IPS DF 19.7 (cell line): ENCODE measurements at regions not wholly inside any gene's neighbourhood (a gene's known extent, or its start where the extent isn't known, plus 50 kb on each side); places are given as distances from the start of the nearest gene placed in this dataset.

ENCODE experiments used
- DNase-seq: peaks from one replicate; pipeline ENCODE4 v3.0.0-alpha.2; 2013; ENCODE audit warnings: low read depth, low spot score

GRCh38 chr7:50209461-50210135, 94.9 kb upstream of the IKZF1 start:
- no peak for DNase-seq

GRCh38 chr7:50208378-50208982, 96.0 kb upstream of the IKZF1 start:
- DNase-seq, result no peak

GRCh38 chr7:50207686-50208255, 96.7 kb upstream of the IKZF1 start:
- DNase-seq, result no peak

GRCh38 chr7:50207251-50207564, 97.3 kb upstream of the IKZF1 start:
- no peak for DNase-seq

GRCh38 chr7:50206453-50207250, 97.9 kb upstream of the IKZF1 start:
- DNase-seq, result no peak

- no peak for DNase-seq
These were observed 99.5 kb upstream of the IKZF1 start for GRCh38 chr7:50205011-50205410.

- no peak for DNase-seq
These were observed 99.9 kb upstream of the IKZF1 start for GRCh38 chr7:50204581-50204980.

- no peak for DNase-seq
These were observed 101.0 kb upstream of the IKZF1 start for GRCh38 chr7:50203521-50203920.

- no peak for DNase-seq
These were observed 102.4 kb upstream of the IKZF1 start for GRCh38 chr7:50202052-50202555.

GRCh38 chr7:50199824-50200223, 104.7 kb upstream of the IKZF1 start:
- DNase-seq, result no peak

GRCh38 chr7:50197549-50197948, 104.5 kb upstream of the ZPBP start:
- peak; percentile 42 for DNase-seq

GRCh38 chr7:50196719-50197118, 103.7 kb upstream of the ZPBP start:
- no peak for DNase-seq

- no peak for DNase-seq
These were observed 97.7 kb upstream of the ZPBP start for GRCh38 chr7:50190776-50191175.

- DNase-seq, result no peak
These were observed 96.3 kb upstream of the ZPBP start for GRCh38 chr7:50189371-50189770.

- no peak for DNase-seq
These were observed 93.1 kb upstream of the ZPBP start for GRCh38 chr7:50185951-50186682.

GRCh38 chr7:50185208-50185607, 92.2 kb upstream of the ZPBP start:
- DNase-seq, result no peak

- no peak for DNase-seq
These were observed 91.4 kb upstream of the ZPBP start for GRCh38 chr7:50184271-50184990.

GRCh38 chr7:50182759-50183158, 89.7 kb upstream of the ZPBP start:
- DNase-seq, result no peak

- DNase-seq, result no peak
These were observed 88.0 kb upstream of the ZPBP start for GRCh38 chr7:50181081-50181480.

- no peak for DNase-seq
These were observed 85.1 kb upstream of the ZPBP start for GRCh38 chr7:50178166-50178565.

GRCh38 chr7:50174948-50175347, 81.9 kb upstream of the ZPBP start:
- DNase-seq, result no peak
